DND-41 (cell line): ENCODE measurements at regions not wholly inside any gene's neighbourhood (a gene's known extent, or its start where the extent isn't known, plus 50 kb on each side); places are given as distances from the start of the nearest gene placed in this dataset.

Experiments
- EZH2 ChIP-seq: IDR thresholded peaks from 3 replicates; pipeline ENCODE4 v1.6.1; 2012; ENCODE audit warnings: borderline replicate concordance, low read depth, mild to moderate bottlenecking, moderate library complexity, low read length, inconsistent platforms; ENCODE audit not compliant: severe bottlenecking
- TF ChIP-seq, protein P1 (sequence below): IDR thresholded peaks from 2 replicates; pipeline ENCODE4 v1.5.1; 2012; ENCODE audit warnings: borderline replicate concordance, low read length, moderate library complexity, mild to moderate bottlenecking; ENCODE audit not compliant: poor library complexity, severe bottlenecking; ENCODE audit errors: extremely low read depth

DNA sequence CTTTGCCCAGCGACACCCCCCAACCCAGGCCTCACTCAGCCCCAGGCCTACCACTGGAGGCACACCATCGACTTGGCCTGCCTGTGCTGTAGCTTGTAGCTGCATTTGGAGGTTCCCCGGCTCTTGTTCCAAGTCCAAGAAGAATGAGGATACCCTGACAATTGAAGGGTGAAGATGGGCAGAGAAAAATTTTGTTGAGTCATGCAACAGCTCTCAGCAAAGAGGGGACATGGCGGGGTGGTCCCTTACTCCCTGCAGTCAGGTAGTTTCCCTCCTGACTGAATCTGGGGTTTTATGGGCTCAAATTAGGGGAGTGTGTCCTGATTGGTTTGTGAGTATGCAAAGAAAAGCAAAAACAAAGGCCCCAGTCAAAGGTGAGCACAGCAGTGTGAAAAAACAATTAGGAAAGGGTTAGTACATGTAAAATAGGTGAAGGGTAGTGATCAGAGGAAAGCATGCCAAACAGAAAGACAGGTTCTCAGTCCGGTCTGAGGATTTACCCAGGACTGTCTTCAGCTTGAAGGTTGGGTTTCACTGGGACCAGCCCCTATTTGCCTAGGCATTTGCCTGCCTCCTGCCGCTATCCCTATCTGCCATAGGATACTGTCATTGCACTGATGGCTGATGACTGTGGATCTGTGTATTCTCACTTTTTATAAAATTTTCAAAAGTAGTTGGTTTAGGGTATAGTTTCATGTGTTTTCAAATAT is 316.4 kb upstream of the RND3 start:
- TF ChIP-seq, protein P1, sequence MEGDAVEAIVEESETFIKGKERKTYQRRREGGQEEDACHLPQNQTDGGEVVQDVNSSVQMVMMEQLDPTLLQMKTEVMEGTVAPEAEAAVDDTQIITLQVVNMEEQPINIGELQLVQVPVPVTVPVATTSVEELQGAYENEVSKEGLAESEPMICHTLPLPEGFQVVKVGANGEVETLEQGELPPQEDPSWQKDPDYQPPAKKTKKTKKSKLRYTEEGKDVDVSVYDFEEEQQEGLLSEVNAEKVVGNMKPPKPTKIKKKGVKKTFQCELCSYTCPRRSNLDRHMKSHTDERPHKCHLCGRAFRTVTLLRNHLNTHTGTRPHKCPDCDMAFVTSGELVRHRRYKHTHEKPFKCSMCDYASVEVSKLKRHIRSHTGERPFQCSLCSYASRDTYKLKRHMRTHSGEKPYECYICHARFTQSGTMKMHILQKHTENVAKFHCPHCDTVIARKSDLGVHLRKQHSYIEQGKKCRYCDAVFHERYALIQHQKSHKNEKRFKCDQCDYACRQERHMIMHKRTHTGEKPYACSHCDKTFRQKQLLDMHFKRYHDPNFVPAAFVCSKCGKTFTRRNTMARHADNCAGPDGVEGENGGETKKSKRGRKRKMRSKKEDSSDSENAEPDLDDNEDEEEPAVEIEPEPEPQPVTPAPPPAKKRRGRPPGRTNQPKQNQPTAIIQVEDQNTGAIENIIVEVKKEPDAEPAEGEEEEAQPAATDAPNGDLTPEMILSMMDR, result no peak
- no peak for TF ChIP-seq EZH2
